Neural cell (in vitro differentiated cells): ENCODE measurements at regions not wholly inside any gene's neighbourhood (a gene's known extent, or its start where the extent isn't known, plus 50 kb on each side); places are given as distances from the start of the nearest gene placed in this dataset.

Experiments used
- EP300 ChIP-seq: fragments of 450-650 bp; conservative IDR thresholded peaks from 2 replicates; pipeline ENCODE4 v1.6.1; 2014; ENCODE audit warnings: antibody characterized with exemption, mild to moderate bottlenecking, moderate library complexity; ENCODE audit not compliant: poor library complexity, severe bottlenecking
- EZH2 ChIP-seq: fragments of 200-600, 300-800 bp; shearing (Covaris generic), sonication (generic); IDR thresholded peaks from 2 replicates; pipeline ENCODE4 v1.6.1; 2014; ENCODE audit warnings: antibody characterized with exemption, low read length, borderline replicate concordance, mild to moderate bottlenecking; ENCODE audit not compliant: insufficient read depth, poor library complexity, severe bottlenecking
- POLR2AphosphoS5 ChIP-seq: IDR thresholded peaks from 2 replicates; pipeline ENCODE4 v1.6.1; 2012
- RAD21 ChIP-seq: fragments of 450-650 bp; conservative IDR thresholded peaks from 2 replicates; pipeline ENCODE4 v1.6.1; 2014; ENCODE audit warnings: antibody characterized with exemption, mild to moderate bottlenecking, moderate library complexity
- TF ChIP-seq, protein P1 (sequence below): fragments of 450-650 bp; IDR thresholded peaks from 2 replicates; pipeline ENCODE4 v1.5.1; 2014; ENCODE audit warnings: antibody characterized with exemption, mild to moderate bottlenecking, moderate library complexity; ENCODE audit not compliant: poor library complexity, severe bottlenecking
- TF ChIP-seq, protein P2 (sequence below): IDR thresholded peaks from 2 replicates; pipeline ENCODE4 v1.6.1; 2012; ENCODE audit warnings: borderline replicate concordance

- TF ChIP-seq, protein P1, sequence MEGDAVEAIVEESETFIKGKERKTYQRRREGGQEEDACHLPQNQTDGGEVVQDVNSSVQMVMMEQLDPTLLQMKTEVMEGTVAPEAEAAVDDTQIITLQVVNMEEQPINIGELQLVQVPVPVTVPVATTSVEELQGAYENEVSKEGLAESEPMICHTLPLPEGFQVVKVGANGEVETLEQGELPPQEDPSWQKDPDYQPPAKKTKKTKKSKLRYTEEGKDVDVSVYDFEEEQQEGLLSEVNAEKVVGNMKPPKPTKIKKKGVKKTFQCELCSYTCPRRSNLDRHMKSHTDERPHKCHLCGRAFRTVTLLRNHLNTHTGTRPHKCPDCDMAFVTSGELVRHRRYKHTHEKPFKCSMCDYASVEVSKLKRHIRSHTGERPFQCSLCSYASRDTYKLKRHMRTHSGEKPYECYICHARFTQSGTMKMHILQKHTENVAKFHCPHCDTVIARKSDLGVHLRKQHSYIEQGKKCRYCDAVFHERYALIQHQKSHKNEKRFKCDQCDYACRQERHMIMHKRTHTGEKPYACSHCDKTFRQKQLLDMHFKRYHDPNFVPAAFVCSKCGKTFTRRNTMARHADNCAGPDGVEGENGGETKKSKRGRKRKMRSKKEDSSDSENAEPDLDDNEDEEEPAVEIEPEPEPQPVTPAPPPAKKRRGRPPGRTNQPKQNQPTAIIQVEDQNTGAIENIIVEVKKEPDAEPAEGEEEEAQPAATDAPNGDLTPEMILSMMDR, result no peak
- TF ChIP-seq POLR2AphosphoS5, result no peak
- no peak for TF ChIP-seq EZH2
- no peak for TF ChIP-seq RAD21
- no peak for TF ChIP-seq EP300
- TF ChIP-seq, protein P2, sequence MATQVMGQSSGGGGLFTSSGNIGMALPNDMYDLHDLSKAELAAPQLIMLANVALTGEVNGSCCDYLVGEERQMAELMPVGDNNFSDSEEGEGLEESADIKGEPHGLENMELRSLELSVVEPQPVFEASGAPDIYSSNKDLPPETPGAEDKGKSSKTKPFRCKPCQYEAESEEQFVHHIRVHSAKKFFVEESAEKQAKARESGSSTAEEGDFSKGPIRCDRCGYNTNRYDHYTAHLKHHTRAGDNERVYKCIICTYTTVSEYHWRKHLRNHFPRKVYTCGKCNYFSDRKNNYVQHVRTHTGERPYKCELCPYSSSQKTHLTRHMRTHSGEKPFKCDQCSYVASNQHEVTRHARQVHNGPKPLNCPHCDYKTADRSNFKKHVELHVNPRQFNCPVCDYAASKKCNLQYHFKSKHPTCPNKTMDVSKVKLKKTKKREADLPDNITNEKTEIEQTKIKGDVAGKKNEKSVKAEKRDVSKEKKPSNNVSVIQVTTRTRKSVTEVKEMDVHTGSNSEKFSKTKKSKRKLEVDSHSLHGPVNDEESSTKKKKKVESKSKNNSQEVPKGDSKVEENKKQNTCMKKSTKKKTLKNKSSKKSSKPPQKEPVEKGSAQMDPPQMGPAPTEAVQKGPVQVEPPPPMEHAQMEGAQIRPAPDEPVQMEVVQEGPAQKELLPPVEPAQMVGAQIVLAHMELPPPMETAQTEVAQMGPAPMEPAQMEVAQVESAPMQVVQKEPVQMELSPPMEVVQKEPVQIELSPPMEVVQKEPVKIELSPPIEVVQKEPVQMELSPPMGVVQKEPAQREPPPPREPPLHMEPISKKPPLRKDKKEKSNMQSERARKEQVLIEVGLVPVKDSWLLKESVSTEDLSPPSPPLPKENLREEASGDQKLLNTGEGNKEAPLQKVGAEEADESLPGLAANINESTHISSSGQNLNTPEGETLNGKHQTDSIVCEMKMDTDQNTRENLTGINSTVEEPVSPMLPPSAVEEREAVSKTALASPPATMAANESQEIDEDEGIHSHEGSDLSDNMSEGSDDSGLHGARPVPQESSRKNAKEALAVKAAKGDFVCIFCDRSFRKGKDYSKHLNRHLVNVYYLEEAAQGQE, result no peak
Measured at GRCh38 chr10:130772056-130772455, 539.5 kb downstream of the TCERG1L start.
